Neuronal stem cell (in vitro differentiated cells): ENCODE measurements at regions not wholly inside any gene's neighbourhood (a gene's known extent, or its start where the extent isn't known, plus 50 kb on each side); places are given as distances from the start of the nearest gene placed in this dataset.

Source experiments
- DNase-seq: peaks from one replicate; pipeline ENCODE4 v3.0.0-alpha.2; 2013; ENCODE audit warnings: low spot score
- H2AFZ ChIP-seq: one replicate; pipeline ENCODE4 v1.6.1; 2013; ENCODE audit warnings: mild to moderate bottlenecking, low read length, inconsistent platforms
- H2AK5ac ChIP-seq: 2 replicates; pipeline ENCODE4 v1.6.1; 2013; ENCODE audit warnings: low read depth, mild to moderate bottlenecking, inconsistent platforms, low read length, moderate library complexity, mixed read lengths
- H2BK120ac ChIP-seq: 2 replicates; pipeline ENCODE4 v1.6.1; 2013; ENCODE audit warnings: low read depth, mild to moderate bottlenecking, inconsistent platforms, low read length, moderate library complexity, mixed read lengths
- H2BK12ac ChIP-seq: one replicate; pipeline ENCODE4 v1.6.1; 2013; ENCODE audit warnings: low read length, inconsistent platforms
- H2BK15ac ChIP-seq: 2 replicates; pipeline ENCODE4 v1.6.1; 2013; ENCODE audit warnings: mild to moderate bottlenecking, low read length, inconsistent platforms, mixed read lengths
- H2BK5ac ChIP-seq: one replicate; pipeline ENCODE4 v1.6.1; 2013; ENCODE audit warnings: inconsistent platforms, mild to moderate bottlenecking, low read length, moderate library complexity
- H3K14ac ChIP-seq: one replicate; pipeline ENCODE4 v1.6.1; 2013; ENCODE audit warnings: low read length, inconsistent platforms
- H3K18ac ChIP-seq: 2 replicates; pipeline ENCODE4 v1.6.1; 2013; ENCODE audit warnings: low read length, inconsistent platforms
- H3K23ac ChIP-seq: 2 replicates; pipeline ENCODE4 v1.6.1; 2013; ENCODE audit warnings: low read depth, mild to moderate bottlenecking, mixed read lengths, low read length, inconsistent platforms; ENCODE audit not compliant: poor library complexity
- H3K27ac ChIP-seq: replicated peaks from 3 replicates; pipeline ENCODE4 v1.5.1; 2013; ENCODE audit warnings: low read length, inconsistent platforms
- H3K27me3 ChIP-seq, 3 experiments: 2 replicates each; pipeline ENCODE4 v1.6.1; 2013; ENCODE audit warnings: low read length in 3 of 3, mild to moderate bottlenecking in 2 of 3, inconsistent platforms in 1 of 3, low read depth in 1 of 3, mixed read lengths in 1 of 3, moderate library complexity in 1 of 3; ENCODE audit not compliant: control insufficient read depth in 3 of 3, insufficient read depth in 3 of 3
- H3K36me3 ChIP-seq, 2 donors: replicated peaks in 1 of 2; 2 replicates each; pipeline ENCODE4 v1.6.1; 2013; ENCODE audit warnings: low read length in 2 of 2; ENCODE audit not compliant: control insufficient read depth in 2 of 2, insufficient read depth in 2 of 2
- H3K4ac ChIP-seq: 2 replicates; pipeline ENCODE4 v1.6.1; 2013; ENCODE audit warnings: inconsistent platforms, mild to moderate bottlenecking, low read length, moderate library complexity
- H3K4me1 ChIP-seq, 2 donors: 1 replicate in 1 of 2; 2 replicates in 1 of 2; pipeline ENCODE4 v1.6.1; 2013; ENCODE audit warnings: low read length in 2 of 2, low read depth in 1 of 2; ENCODE audit not compliant: control insufficient read depth in 2 of 2, insufficient read depth in 1 of 2
- H3K4me2 ChIP-seq: one replicate; pipeline ENCODE4 v1.6.1; 2013; ENCODE audit warnings: mild to moderate bottlenecking, low read length, inconsistent platforms; ENCODE audit not compliant: insufficient read depth, poor library complexity, severe bottlenecking
- H3K4me3 ChIP-seq, 2 donors: 2 replicates each; pipeline ENCODE4 v1.5.1; 2013; ENCODE audit warnings: low read length in 2 of 2, mild to moderate bottlenecking in 2 of 2, inconsistent platforms in 1 of 2, moderate library complexity in 1 of 2
- H3K79me1 ChIP-seq: one replicate; pipeline ENCODE4 v1.6.1; 2013; ENCODE audit warnings: low read depth, mild to moderate bottlenecking, inconsistent platforms, low read length, moderate library complexity
- H3K9ac ChIP-seq: one replicate; pipeline ENCODE4 v1.6.1; 2013; ENCODE audit warnings: mild to moderate bottlenecking, low read depth, low read length, inconsistent platforms; ENCODE audit not compliant: poor library complexity
- H3K9me3 ChIP-seq, 2 donors: replicated peaks in 1 of 2; 2 replicates each; pipeline versions ENCODE3 to v1.6.1; 2013; ENCODE audit warnings: low read length in 2 of 2, mild to moderate bottlenecking in 2 of 2, inconsistent platforms in 1 of 2, low read depth in 1 of 2, mixed read lengths in 1 of 2, moderate library complexity in 1 of 2; ENCODE audit not compliant: control insufficient read depth in 2 of 2, insufficient read depth in 1 of 2
- H4K8ac ChIP-seq: one replicate; pipeline ENCODE4 v1.6.1; 2013; ENCODE audit warnings: low read depth, mild to moderate bottlenecking, inconsistent platforms, low read length, moderate library complexity
- H4K91ac ChIP-seq: one replicate; pipeline ENCODE4 v1.6.1; 2013; ENCODE audit warnings: low read length, low read depth, mild to moderate bottlenecking, inconsistent platforms; ENCODE audit not compliant: poor library complexity
- WGBS, 2 donors: extraction: QIAGEN DNeasy Blood & Tissue Kit; methylation state at CpG; one replicate each; pipeline ENCODE4 v1.1.7; 2013; ENCODE audit warnings: missing lambda C conversion rate in 2 of 2, mixed read lengths in 1 of 2; ENCODE audit not compliant: insufficient read length in 2 of 2, insufficient replicate concordance in 1 of 2; ENCODE audit errors: extremely low coverage in 2 of 2; 5-methylcytosine and 5-hydroxymethylcytosine counted together

- no peak overlapping the region for H3K14ac ChIP-seq
- no peaks in the 10 kb centered on the region for H3K27me3 ChIP-seq
- H3K9ac ChIP-seq = no peak overlapping the region
- no peaks in the 10 kb centered on the region for H3K4me1 ChIP-seq
- no peak overlapping the region for H3K27ac ChIP-seq
- no peak overlapping the region for H3K23ac ChIP-seq
- DNase-seq = no peak
- H3K4ac ChIP-seq = no peak overlapping the region
- no peak overlapping the region for H4K8ac ChIP-seq
- H3K18ac ChIP-seq = no peak overlapping the region
- H2BK12ac ChIP-seq = no peak overlapping the region
- no peak overlapping the region for H3K4me2 ChIP-seq
- H3K4me3 ChIP-seq = no peak overlapping the region
- no peak overlapping the region for H2AK5ac ChIP-seq
- H3K79me1 ChIP-seq = no peaks in the 10 kb centered on the region
- H4K91ac ChIP-seq = no peak overlapping the region
- no peaks in the 10 kb centered on the region for H3K36me3 ChIP-seq
- no peak overlapping the region for H2BK15ac ChIP-seq
- no peak overlapping the region for H2BK120ac ChIP-seq
- no peak overlapping the region for H2AFZ ChIP-seq
- H2BK5ac ChIP-seq = no peak overlapping the region
- H3K9me3 ChIP-seq = no peaks in the 10 kb centered on the region
These were observed 217.9 kb upstream of the MOCS1 start for GRCh38 chr6:40152196-40152595.

- H3K27ac ChIP-seq = no peak overlapping the region
- no peak overlapping the region for H3K4me2 ChIP-seq
- H2BK120ac ChIP-seq = no peak overlapping the region
- DNase-seq = no peak
- no peaks in the 10 kb centered on the region for H3K9me3 ChIP-seq
- H2BK12ac ChIP-seq = no peak overlapping the region
- H3K4me1 ChIP-seq = no peaks in the 10 kb centered on the region
- WGBS, 2 donors = no CpG with 5 or more reads among the region's 2 CpGs
- no peak overlapping the region for H3K23ac ChIP-seq
- H3K36me3 ChIP-seq = no peaks in the 10 kb centered on the region
- no peak overlapping the region for H4K8ac ChIP-seq
- no peak overlapping the region for H2BK15ac ChIP-seq
- no peak overlapping the region for H2AK5ac ChIP-seq
- H2AFZ ChIP-seq = no peak overlapping the region
- no peaks in the 10 kb centered on the region for H3K79me1 ChIP-seq
- no peak overlapping the region for H3K4me3 ChIP-seq
- H3K18ac ChIP-seq = no peak overlapping the region
- H3K9ac ChIP-seq = no peak overlapping the region
- H4K91ac ChIP-seq = no peak overlapping the region
- no peak overlapping the region for H2BK5ac ChIP-seq
- no peaks in the 10 kb centered on the region for H3K27me3 ChIP-seq
- no peak overlapping the region for H3K14ac ChIP-seq
- H3K4ac ChIP-seq = no peak overlapping the region
These were observed 214.8 kb upstream of the MOCS1 start for GRCh38 chr6:40148882-40149573.

DNA sequence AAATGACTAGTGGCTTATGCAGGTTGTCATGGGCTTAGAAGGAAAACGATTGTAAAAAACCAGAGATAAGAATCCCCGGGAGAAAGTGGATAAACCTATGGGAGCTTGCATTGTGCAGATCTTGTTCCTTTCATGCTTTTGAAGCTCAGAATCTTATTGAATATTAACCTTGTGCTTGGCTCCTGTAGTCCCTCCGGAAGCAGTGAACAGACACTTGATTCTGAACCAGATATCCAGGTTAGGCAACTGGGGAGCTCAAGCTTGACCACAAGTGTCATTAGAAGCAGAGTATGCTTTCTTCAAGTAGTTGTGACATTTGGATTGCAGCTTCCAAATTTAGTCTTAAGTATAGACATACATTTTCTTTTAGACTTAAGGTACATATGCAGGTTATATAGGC lies 212.6 kb upstream of the MOCS1 start:
- no peak overlapping the region for H2BK12ac ChIP-seq
- no peak overlapping the region for H4K8ac ChIP-seq
- H3K18ac ChIP-seq = no peak overlapping the region
- H2AK5ac ChIP-seq = no peak overlapping the region
- H3K14ac ChIP-seq = no peak overlapping the region
- H3K4me3 ChIP-seq = no peak overlapping the region
- H4K91ac ChIP-seq = no peak overlapping the region
- no peak overlapping the region for H2BK15ac ChIP-seq
- DNase-seq = no peak
- no peak overlapping the region for H3K4me2 ChIP-seq
- H2BK5ac ChIP-seq = no peak overlapping the region
- no peak overlapping the region for H3K9ac ChIP-seq
- H2AFZ ChIP-seq = no peak overlapping the region
- no peaks in the 10 kb centered on the region for H3K79me1 ChIP-seq
- H3K23ac ChIP-seq = no peak overlapping the region
- no peaks in the 10 kb centered on the region for H3K4me1 ChIP-seq
- no peak overlapping the region for H3K4ac ChIP-seq
- WGBS, 2 donors = no CpG with 5 or more reads among the region's 3 CpGs
- H3K9me3 ChIP-seq = no peaks in the 10 kb centered on the region
- H3K27ac ChIP-seq = no peak overlapping the region
- H3K27me3 ChIP-seq = no peaks in the 10 kb centered on the region
- no peak overlapping the region for H2BK120ac ChIP-seq
- H3K36me3 ChIP-seq = no peaks in the 10 kb centered on the region

DNA sequence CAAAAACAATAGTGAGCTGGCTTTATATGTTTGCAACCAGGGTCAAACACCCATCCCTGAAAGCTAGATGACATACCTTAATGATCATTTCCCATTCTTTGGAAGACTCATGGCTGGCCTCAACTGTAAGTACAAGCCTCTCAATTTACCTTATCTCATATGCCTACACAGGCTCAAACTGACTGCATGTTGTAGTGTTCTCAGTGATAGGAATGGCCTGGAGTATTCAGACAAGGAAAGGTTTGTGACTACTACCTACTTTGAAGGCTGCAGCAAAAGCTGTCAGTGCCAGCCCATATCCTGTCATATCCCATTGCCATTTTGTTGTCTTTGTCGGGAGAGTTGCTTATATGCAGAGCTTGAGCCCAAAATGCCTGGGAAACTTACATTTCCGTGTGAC lies 205.2 kb upstream of the MOCS1 start:
- no peak overlapping the region for H2BK15ac ChIP-seq
- no CpG with 5 or more reads among the region's 2 CpGs for WGBS, 2 donors
- peaks cover 0 to 2% of the 10 kb centered on the region in 2 donors for H3K9me3 ChIP-seq
- H2AFZ ChIP-seq = no peak overlapping the region
- H2BK12ac ChIP-seq = no peak overlapping the region
- no peak overlapping the region for H3K9ac ChIP-seq
- H3K23ac ChIP-seq = no peak overlapping the region
- H2BK5ac ChIP-seq = no peak overlapping the region
- no peak overlapping the region for H2AK5ac ChIP-seq
- no peaks in the 10 kb centered on the region for H3K79me1 ChIP-seq
- H3K27ac ChIP-seq = no peak overlapping the region
- no peaks in the 10 kb centered on the region for H3K27me3 ChIP-seq
- no peaks in the 10 kb centered on the region for H3K4me1 ChIP-seq
- DNase-seq = no peak
- no peak overlapping the region for H3K4me3 ChIP-seq
- H3K4me2 ChIP-seq = no peak overlapping the region
- H3K14ac ChIP-seq = no peak overlapping the region
- H4K91ac ChIP-seq = no peak overlapping the region
- H3K18ac ChIP-seq = no peak overlapping the region
- no peak overlapping the region for H4K8ac ChIP-seq
- H2BK120ac ChIP-seq = no peak overlapping the region
- no peaks in the 10 kb centered on the region for H3K36me3 ChIP-seq
- no peak overlapping the region for H3K4ac ChIP-seq
